ENCODE measurements at regions not wholly inside any gene's neighbourhood (a gene's known extent, or its start where the extent isn't known, plus 50 kb on each side); places are given as distances from the start of the nearest gene placed in this dataset.

DNA sequence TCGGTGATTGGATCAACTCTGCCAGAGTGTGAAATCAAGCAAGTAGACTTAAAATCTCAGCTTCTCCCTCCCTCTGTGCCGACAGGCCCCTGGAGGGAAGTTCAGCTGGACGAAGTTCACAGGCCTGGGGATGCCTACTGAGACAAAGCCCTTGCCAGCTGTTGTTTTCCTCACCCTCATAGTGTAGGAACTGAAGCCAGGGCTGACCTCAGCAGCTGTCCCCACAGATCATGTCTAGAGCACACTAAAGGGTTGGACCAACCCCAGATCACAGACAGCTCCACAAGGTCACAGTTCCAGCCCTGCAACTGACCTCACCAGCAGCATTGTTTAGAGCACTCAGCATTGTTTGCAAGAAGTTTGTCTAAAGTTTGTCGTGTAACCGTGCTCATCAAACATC is 261.9 kb upstream of the ECI2 start:
- Mint-ChIP-seq H3K4me3 (no peak overlapping the region), H3K9me3 (no peaks in the 10 kb centered on the region), H3K4me1 (peaks cover 3% of the 10 kb centered on the region), H3K27me3 (peaks cover 20% of the 10 kb centered on the region), H3K36me3 (no peaks in the 10 kb centered on the region), H3K27ac (no peak overlapping the region)
- no peak for ATAC-seq

DNA sequence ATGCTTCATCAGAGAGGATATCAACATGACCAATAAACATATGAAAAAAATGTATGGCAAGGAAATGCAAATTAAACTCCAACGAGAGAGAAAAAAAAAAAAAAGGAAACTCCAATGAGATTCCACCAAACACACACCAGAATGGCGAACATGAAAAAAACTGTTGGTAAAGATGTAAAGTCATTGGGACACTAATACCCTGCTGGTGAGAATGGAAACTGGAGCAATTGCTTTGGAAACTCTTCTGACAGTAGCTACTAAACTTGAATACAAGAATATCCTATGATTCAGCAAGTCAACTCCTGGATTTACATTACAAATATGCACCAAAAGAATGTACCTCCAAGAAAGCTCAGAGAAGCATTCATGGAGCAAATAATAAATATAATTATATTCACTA is 260.7 kb upstream of the ECI2 start:
- ATAC-seq = no peak
- Mint-ChIP-seq H3K4me1 (no peaks in the 10 kb centered on the region), H3K27me3 (peaks cover 13% of the 10 kb centered on the region), H3K4me3 (no peak overlapping the region), H3K36me3 (no peaks in the 10 kb centered on the region), H3K9me3 (no peaks in the 10 kb centered on the region), H3K27ac (no peak overlapping the region)

DNA sequence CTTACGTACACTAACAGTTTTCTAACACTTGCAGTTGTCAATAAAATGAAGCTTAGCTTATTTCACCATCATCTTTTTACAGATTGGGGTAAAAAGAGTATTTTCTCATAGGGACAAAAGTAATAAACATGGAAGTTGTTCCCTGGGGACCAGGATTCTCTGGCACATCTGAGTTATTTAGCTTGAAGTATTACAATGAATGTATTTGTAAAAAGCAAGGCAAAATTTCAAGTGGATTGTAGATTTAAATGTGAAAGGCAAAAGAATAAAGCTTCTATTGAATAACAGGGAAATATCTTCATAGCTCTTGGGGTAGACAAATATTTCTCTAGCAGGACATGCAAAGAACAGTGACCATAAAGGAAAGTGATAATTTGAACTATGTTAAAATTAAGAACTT is 260.0 kb upstream of the ECI2 start:
- ATAC-seq = no peak
- Mint-ChIP-seq H3K4me3 (no peak overlapping the region), H3K36me3 (no peaks in the 10 kb centered on the region), H3K4me1 (no peaks in the 10 kb centered on the region), H3K27me3 (peaks cover 11% of the 10 kb centered on the region), H3K27ac (no peak overlapping the region), H3K9me3 (no peaks in the 10 kb centered on the region)

DNA sequence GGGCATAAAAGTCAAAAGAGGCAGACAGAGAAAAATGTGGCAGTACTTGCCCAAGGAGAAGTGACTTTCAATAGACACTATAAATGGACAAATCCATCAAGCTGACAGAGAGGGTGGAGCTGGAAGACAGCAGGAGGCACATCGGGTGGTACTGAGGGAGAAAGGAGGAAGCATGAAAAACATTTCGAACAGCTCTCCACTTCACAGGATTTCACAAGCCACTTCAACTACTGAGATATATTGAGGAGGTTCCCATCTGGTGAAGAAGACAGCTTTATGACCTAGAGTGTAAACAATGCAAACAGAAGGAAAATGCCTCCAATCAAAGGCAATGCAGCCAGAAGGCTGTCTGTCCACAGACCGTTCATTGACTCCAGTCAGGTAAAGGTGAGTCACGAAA is 259.4 kb upstream of the ECI2 start:
- Mint-ChIP-seq H3K27ac (no peak overlapping the region), H3K36me3 (no peaks in the 10 kb centered on the region), H3K27me3 (peaks cover 9% of the 10 kb centered on the region), H3K4me3 (no peak overlapping the region), H3K4me1 (no peaks in the 10 kb centered on the region), H3K9me3 (no peaks in the 10 kb centered on the region)
- no peak for ATAC-seq

DNA sequence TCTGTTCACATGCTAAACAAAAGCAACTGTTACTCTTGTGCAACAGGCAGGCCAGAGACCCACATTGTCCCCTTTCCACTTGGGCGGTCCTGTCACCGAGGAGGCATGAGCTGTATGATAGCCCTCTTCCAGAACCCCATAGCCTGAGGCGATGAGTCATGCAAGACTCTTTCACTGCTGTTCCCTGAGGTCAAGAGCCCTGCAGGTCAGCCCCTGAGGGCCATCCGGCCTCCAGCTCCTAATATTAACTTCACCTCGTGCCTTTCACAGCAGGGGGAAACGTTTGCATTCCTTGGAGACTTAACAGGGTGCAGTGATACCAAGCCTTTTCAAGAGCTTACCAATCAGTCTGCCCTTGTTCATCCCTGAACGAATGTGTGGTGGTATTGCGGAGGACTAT is 253.3 kb upstream of the ECI2 start:
- no peak overlapping the region for H3K4me3 Mint-ChIP-seq
- H3K36me3 Mint-ChIP-seq = no peaks in the 10 kb centered on the region
- no peaks in the 10 kb centered on the region for H3K4me1 Mint-ChIP-seq
- no peak overlapping the region for H3K27ac Mint-ChIP-seq
- H3K9me3 Mint-ChIP-seq = peaks cover 14% of the 10 kb centered on the region
- no peak for ATAC-seq
- peaks cover 24% of the 10 kb centered on the region for H3K27me3 Mint-ChIP-seq

DNA sequence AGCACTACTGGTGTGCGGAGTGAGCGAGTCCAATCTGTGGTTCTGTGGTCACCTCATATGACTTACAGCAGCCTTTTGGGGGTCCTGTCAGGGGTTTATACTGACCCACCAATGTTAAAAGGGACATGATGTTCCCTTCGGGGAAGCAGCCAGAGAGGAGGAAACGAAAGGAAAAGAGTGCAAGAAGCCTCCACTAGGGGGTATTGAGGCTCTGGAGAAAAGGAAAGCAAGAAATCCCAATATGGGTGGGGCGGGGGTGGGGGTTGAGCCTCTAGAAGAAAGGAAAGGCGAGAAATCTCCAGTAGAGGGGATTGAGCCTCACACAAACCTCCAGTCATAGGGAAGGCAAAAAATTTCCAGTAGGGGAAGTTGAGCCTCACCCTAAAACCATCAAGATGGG is 249.3 kb upstream of the ECI2 start:
- no peaks in the 10 kb centered on the region for H3K36me3 Mint-ChIP-seq
- no peak overlapping the region for H3K27ac Mint-ChIP-seq
- peaks cover 36% of the 10 kb centered on the region for H3K27me3 Mint-ChIP-seq
- no peaks in the 10 kb centered on the region for H3K4me1 Mint-ChIP-seq
- ATAC-seq = no peak
- H3K4me3 Mint-ChIP-seq = no peak overlapping the region
- H3K9me3 Mint-ChIP-seq = peaks cover 21% of the 10 kb centered on the region

DNA sequence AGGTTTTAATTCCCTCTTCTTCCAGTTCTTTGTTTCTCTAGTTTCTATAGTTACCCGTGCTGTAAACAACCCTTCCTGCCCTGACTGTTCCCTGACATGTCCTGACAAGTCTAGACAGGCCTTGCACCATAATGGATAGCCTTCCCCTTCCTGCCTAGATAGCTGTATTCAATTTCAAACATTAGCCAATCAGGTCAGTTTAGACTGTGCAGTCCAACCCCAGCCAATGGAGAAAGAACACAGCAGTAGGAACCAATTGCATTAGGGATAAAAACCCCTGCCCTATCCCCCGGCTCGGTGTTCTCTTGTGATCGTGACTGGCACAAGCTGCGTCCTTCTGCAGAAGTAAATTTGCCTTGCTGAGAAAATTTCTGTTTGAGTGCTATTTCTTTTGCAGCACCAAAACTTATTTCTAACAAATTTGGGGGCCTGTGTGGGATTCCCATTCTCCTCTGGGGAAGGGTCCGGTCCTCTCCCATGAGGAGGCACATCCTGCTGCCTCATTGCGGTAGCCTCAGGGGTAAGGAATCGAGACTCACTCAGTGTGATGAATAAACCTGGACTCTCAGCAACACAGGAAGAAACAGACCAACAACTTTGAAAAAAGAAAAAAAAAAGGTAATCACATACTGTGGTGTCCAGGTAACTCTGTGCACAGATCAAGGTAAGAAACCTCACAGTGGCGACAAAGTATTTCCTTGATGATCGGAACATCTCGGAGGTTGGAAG is 248.7 kb upstream of the ECI2 start:
- ATAC-seq = no peak
- Mint-ChIP-seq H3K4me3 (no peak overlapping the region), H3K27me3 (peaks cover 39% of the 10 kb centered on the region), H3K36me3 (no peaks in the 10 kb centered on the region), H3K27ac (no peak overlapping the region), H3K9me3 (peaks cover 21% of the 10 kb centered on the region), H3K4me1 (no peaks in the 10 kb centered on the region)

DNA sequence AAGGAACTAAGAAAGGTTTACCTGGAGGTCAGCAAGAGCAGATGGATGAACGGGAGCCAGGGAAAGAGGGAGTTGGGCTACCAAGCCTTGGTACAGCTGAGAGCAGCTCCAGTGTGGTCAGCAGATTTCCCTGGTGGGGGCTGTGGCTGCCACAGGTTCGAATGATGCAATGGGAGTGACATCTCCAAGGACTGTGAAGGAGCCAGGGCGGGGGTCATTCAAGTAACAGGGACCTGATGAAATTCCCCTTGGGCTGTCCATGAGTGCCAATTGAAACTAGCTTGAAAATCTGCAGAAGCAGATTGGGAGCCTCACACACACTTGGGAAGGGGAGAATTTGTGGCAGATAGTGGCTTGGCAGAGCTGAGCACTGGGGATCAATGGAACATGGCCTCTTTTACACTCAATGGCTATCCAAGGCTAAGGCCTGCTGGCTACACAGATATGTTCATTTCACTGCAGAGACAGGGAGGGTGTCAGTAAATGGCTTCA is 247.0 kb upstream of the ECI2 start:
- H3K36me3 Mint-ChIP-seq = no peaks in the 10 kb centered on the region
- peaks cover 21% of the 10 kb centered on the region for H3K9me3 Mint-ChIP-seq
- H3K27me3 Mint-ChIP-seq = peaks cover 50% of the 10 kb centered on the region
- no peaks in the 10 kb centered on the region for H3K4me1 Mint-ChIP-seq
- no peak overlapping the region for H3K4me3 Mint-ChIP-seq
- no peak overlapping the region for H3K27ac Mint-ChIP-seq
- ATAC-seq = no peak

DNA sequence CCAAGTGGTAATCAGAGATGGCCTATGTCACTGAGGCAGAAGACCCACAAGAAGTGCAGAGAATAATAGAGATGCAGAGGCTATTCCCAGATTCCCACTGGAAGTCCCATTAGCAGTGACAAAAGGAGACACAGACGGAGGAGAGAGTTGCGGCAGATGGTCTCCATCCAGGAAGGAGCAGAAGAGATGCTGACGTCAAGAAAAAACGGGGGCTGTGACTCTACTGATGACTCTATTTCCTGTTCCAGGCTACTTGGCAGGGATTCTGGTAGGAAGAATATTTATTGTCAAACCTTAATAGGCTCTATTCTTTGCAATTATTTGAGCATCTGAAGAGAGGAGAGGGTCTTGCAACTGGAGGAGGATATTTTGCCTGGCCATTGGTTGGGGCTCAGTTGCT is 246.0 kb upstream of the ECI2 start:
- no peak overlapping the region for H3K4me3 Mint-ChIP-seq
- no peaks in the 10 kb centered on the region for H3K36me3 Mint-ChIP-seq
- ATAC-seq = no peak
- peaks cover 21% of the 10 kb centered on the region for H3K9me3 Mint-ChIP-seq
- no peaks in the 10 kb centered on the region for H3K4me1 Mint-ChIP-seq
- no peak overlapping the region for H3K27ac Mint-ChIP-seq
- H3K27me3 Mint-ChIP-seq = peaks cover 60% of the 10 kb centered on the region

DNA sequence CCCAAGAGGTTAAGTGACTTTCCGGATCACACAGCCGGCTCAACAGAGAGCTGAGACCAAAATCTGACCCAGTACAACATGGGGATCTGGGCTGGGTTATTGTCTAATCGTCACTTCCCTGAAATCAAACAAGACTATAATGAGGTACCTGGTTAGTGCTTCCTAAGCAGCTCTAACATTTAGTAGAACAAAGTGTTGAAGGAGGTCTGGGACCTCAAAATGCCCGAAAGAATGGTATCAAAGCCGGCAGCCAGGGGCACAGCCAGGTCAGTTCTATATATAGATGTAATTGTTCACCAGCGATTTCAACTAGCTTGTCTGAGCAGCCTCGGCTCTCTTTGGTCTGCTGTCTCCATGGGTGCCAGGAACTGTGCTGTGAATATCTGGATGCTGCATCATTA is 245.5 kb upstream of the ECI2 start:
- ATAC-seq = no peak
- H3K4me1 Mint-ChIP-seq = no peaks in the 10 kb centered on the region
- no peak overlapping the region for H3K27ac Mint-ChIP-seq
- H3K27me3 Mint-ChIP-seq = peaks cover 64% of the 10 kb centered on the region
- H3K4me3 Mint-ChIP-seq = no peak overlapping the region
- peaks cover 21% of the 10 kb centered on the region for H3K9me3 Mint-ChIP-seq
- H3K36me3 Mint-ChIP-seq = no peaks in the 10 kb centered on the region

DNA sequence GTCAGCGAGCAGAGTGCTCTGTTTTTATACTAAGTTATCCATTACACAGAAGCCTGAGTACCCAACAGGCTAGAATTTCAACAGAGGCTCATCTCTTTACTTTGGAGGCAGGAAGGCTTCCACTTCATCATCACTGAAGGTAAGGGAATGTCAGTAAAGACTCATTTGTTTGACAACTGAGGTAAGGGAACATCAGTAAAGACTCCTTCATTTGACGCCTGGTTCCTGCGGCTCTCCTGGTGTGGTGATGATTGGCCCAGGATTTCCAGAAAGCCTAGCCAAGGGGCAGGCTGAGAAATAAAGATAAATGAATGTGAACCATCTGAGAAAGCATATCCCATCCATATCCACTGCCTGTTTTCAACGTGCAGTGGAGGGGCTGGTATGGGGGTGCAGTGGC is 244.6 kb upstream of the ECI2 start:
- H3K4me1 Mint-ChIP-seq = no peaks in the 10 kb centered on the region

DNA sequence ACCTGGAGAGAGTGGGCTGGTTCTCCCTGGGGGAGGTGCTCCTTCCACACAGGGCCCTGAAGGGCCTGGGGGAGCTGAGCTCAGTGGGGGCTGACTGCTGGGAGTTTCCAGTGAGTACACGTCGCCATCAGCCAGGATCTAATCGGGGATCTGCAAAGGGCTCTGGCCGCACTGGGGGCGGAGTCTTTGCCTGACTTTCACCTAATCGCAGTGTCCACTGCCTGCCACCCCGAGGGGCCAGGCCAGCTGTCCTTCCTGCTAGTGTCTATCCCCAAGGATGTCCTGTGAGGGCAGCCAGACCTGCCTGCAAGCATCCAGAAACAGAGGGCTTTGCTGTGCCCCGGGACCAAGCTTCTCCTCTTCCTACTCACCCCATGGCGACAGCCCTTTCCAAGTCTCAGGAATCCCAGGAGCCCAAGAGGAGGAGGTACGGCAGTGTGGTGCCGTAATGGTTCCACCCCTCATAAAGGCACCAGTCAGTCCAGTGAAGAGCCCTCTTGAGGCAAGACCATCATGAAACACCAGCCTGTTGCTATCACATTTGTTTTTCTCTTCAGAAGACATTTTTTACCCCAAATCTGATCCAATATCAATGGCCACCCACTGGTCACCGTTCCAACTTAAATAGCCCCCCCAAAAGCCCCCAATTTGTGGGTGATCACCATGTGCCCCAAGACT is 243.1 kb upstream of the ECI2 start:
- Mint-ChIP-seq H3K4me3 (no peak overlapping the region), H3K27ac (no peak overlapping the region), H3K4me1 (no peaks in the 10 kb centered on the region), H3K27me3 (peaks cover 74% of the 10 kb centered on the region), H3K9me3 (peaks cover 6% of the 10 kb centered on the region), H3K36me3 (no peaks in the 10 kb centered on the region)
- ATAC-seq = peak; percentile 10

More for the DNA sequence above, 244.6 kb upstream of the ECI2 start:
- H3K9me3 Mint-ChIP-seq = peaks cover 16% of the 10 kb centered on the region
- no peaks in the 10 kb centered on the region for H3K36me3 Mint-ChIP-seq
- ATAC-seq = no peak
- peaks cover 65% of the 10 kb centered on the region for H3K27me3 Mint-ChIP-seq
- no peak overlapping the region for H3K4me3 Mint-ChIP-seq
- H3K27ac Mint-ChIP-seq = no peak overlapping the region

DNA sequence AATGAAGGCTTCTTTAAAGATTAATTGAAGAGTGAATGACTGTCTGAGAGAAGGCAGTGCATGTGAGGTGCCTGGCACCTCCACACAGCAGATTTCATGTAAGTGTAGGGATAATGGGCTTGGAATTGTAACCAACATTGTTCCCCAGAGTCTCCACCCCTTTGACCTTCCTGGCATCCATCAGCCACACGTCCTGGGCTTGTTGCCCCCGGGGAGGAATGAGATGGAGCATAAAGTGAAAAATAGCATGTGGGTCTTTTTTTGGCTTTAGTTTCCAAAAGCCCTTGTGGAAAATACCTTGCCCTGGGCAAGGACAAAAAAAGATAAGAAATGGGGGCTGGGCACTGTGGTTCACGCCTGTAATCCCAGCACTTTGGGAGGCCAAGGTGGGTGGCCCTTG is 242.2 kb upstream of the ECI2 start:
- peaks cover 3% of the 10 kb centered on the region for H3K9me3 Mint-ChIP-seq
- peaks cover 74% of the 10 kb centered on the region for H3K27me3 Mint-ChIP-seq

DNA sequence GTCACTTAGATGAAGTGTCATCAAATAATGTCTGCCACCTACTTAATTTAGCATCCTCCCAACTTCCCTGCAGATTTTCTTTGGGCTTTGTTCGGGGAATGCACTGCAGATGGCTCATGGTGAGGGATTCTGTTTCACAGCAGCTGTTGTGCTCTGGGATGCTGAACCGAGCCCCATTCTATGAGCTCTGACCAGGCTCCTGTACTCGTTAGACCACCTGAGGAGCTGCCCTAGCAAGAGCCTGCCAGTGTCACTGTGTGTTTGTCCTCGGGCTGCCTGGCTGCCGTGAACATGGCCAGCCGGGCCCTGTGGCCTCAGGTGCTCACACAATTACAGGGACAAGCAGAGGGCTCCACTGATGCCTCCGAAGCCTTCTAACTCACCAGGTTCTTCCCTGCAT is 238.8 kb upstream of the ECI2 start:
- Mint-ChIP-seq H3K36me3 (no peaks in the 10 kb centered on the region), H3K27me3 (peaks cover 71% of the 10 kb centered on the region), H3K4me3 (no peak overlapping the region), H3K4me1 (peaks cover 6% of the 10 kb centered on the region), H3K27ac (no peak overlapping the region), H3K9me3 (no peaks in the 10 kb centered on the region)
- no peak for ATAC-seq

More for the DNA sequence above, 242.2 kb upstream of the ECI2 start:
- Mint-ChIP-seq H3K4me1 (peaks cover 6% of the 10 kb centered on the region), H3K4me3 (no peak overlapping the region), H3K36me3 (no peaks in the 10 kb centered on the region), H3K27ac (no peak overlapping the region)
- no peak for ATAC-seq

DNA sequence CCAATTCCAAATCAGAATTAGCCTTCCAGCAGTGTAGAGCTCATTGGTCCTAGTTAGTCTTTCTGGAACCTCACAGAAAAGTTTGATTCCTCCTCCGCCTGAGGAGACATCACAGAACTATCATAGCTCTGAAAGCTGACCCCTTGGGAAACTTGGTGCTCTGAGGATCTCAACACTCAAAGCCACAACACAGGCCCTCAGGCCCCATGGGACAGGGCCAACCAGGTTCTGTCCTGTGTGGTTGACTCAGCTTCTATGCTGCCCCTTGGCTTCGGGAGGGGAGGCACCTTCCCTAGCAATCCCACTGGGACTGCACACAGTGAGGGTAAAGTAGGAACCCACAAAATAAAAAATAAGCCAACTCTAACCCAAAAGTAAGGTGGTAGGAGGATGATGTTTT is 237.5 kb upstream of the ECI2 start:
- Mint-ChIP-seq H3K36me3 (no peaks in the 10 kb centered on the region), H3K4me1 (peaks cover 6% of the 10 kb centered on the region), H3K27me3 (peaks cover 58% of the 10 kb centered on the region), H3K9me3 (no peaks in the 10 kb centered on the region), H3K4me3 (no peak overlapping the region), H3K27ac (no peak overlapping the region)
- no peak for ATAC-seq
